NCI-H2107 (cell line): ENCODE measurements at regions not wholly inside any gene's neighbourhood (a gene's known extent, or its start where the extent isn't known, plus 50 kb on each side); places are given as distances from the start of the nearest gene placed in this dataset.
"Not testable (repeated sequence)": the region's sequence is repeated elsewhere in the genome, so short reads cannot be mapped to it uniquely, and the experiment has no call there.

Experiments used
- DNase-seq: peaks from one replicate; lab custom pipeline; 2025; lab: John Stamatoyannopoulos, UW

- DNase-seq = no peak
Measured at GRCh38 chr9:79446523-79447307, 125.0 kb upstream of the TLE4 start.

- DNase-seq = no peak
Measured at GRCh38 chr9:79447308-79447605, 124.5 kb upstream of the TLE4 start.

- no peak for DNase-seq
Measured at GRCh38 chr9:79447762-79448161, 124.0 kb upstream of the TLE4 start.

- no peak for DNase-seq
Measured at GRCh38 chr9:79452265-79452664, 119.5 kb upstream of the TLE4 start.

GRCh38 chr9:79461712-79462111, 110.1 kb upstream of the TLE4 start:
- DNase-seq = no peak

- DNase-seq = no peak
Measured at GRCh38 chr9:79465156-79465555, 106.6 kb upstream of the TLE4 start.

GRCh38 chr9:79469164-79469563, 102.6 kb upstream of the TLE4 start:
- no peak for DNase-seq

- no peak for DNase-seq
Measured at GRCh38 chr9:79470954-79471353, 100.8 kb upstream of the TLE4 start.

GRCh38 chr9:79471580-79472543, 99.9 kb upstream of the TLE4 start:
- DNase-seq = no peak

- DNase-seq = no peak
Measured at GRCh38 chr9:79473704-79474103, 98.1 kb upstream of the TLE4 start.

- DNase-seq = no peak
Measured at GRCh38 chr9:79477241-79477840, 94.4 kb upstream of the TLE4 start.

GRCh38 chr9:79477955-79478771, 93.6 kb upstream of the TLE4 start:
- no peak for DNase-seq

GRCh38 chr9:79480639-79481038, 91.1 kb upstream of the TLE4 start:
- no peak for DNase-seq

- no peak for DNase-seq
Measured at GRCh38 chr9:79481846-79482477, 89.8 kb upstream of the TLE4 start.

- DNase-seq = no peak
Measured at GRCh38 chr9:79485258-79485657, 86.5 kb upstream of the TLE4 start.

- DNase-seq = no peak
Measured at GRCh38 chr9:79489261-79490000, 82.3 kb upstream of the TLE4 start.

- no peak for DNase-seq
Measured at GRCh38 chr9:79490657-79491248, 81.0 kb upstream of the TLE4 start.

- no peak for DNase-seq
Measured at GRCh38 chr9:79492092-79493009, 79.4 kb upstream of the TLE4 start.

GRCh38 chr9:79500196-79500864, 71.4 kb upstream of the TLE4 start:
- not testable (repeated sequence) for DNase-seq
